ENCODE measurements at regions not wholly inside any gene's neighbourhood (a gene's known extent, or its start where the extent isn't known, plus 50 kb on each side); places are given as distances from the start of the nearest gene placed in this dataset.

- no peak overlapping the region for H3K4me3 ChIP-seq (ENCODE audit: low read depth, low read length)
- DNase-seq (ENCODE audit: low read depth): no peak
- no peak for TF ChIP-seq CTCF (IDR thresholded peaks at IDR 0.05; ENCODE audit: insufficient read depth, low read length)
These were observed 173.6 kb upstream of the PDE1C start for GRCh38 chr7:32243687-32244290.

GRCh38 chr7:32242436-32242835 is 172.2 kb upstream of the PDE1C start:
- no peak for DNase-seq (ENCODE audit: low read depth)
- TF ChIP-seq CTCF (IDR thresholded peaks at IDR 0.05; ENCODE audit: insufficient read depth, low read length): no peak
- no peak overlapping the region for H3K4me3 ChIP-seq (ENCODE audit: low read depth, low read length)

GRCh38 chr7:32241636-32242035 is 171.4 kb upstream of the PDE1C start:
- no peak overlapping the region for H3K4me3 ChIP-seq (ENCODE audit: low read depth, low read length)
- no peak for TF ChIP-seq CTCF (IDR thresholded peaks at IDR 0.05; ENCODE audit: insufficient read depth, low read length)
- DNase-seq (ENCODE audit: low read depth): no peak

GRCh38 chr7:32239764-32240163 is 169.6 kb upstream of the PDE1C start:
- no peak for TF ChIP-seq CTCF (IDR thresholded peaks at IDR 0.05; ENCODE audit: insufficient read depth, low read length)
- no peak overlapping the region for H3K4me3 ChIP-seq (ENCODE audit: low read depth, low read length)
- no peak for DNase-seq (ENCODE audit: low read depth)

GRCh38 chr7:32228601-32229000 is 158.4 kb upstream of the PDE1C start:
- no peak for DNase-seq (ENCODE audit: low read depth)
- no peak for TF ChIP-seq CTCF (IDR thresholded peaks at IDR 0.05; ENCODE audit: insufficient read depth, low read length)
- no peak overlapping the region for H3K4me3 ChIP-seq (ENCODE audit: low read depth, low read length)

GRCh38 chr7:32227746-32228145 is 157.5 kb upstream of the PDE1C start:
- H3K4me3 ChIP-seq (ENCODE audit: low read depth, low read length): no peak overlapping the region
- TF ChIP-seq CTCF (IDR thresholded peaks at IDR 0.05; ENCODE audit: insufficient read depth, low read length): no peak

GRCh38 chr7:32224276-32224675 is 154.1 kb upstream of the PDE1C start:
- no peak overlapping the region for H3K4me3 ChIP-seq (ENCODE audit: low read depth, low read length)
- no peak for DNase-seq (ENCODE audit: low read depth)
- no peak for TF ChIP-seq CTCF (IDR thresholded peaks at IDR 0.05; ENCODE audit: insufficient read depth, low read length)

More at GRCh38 chr7:32227746-32228145, 157.5 kb upstream of the PDE1C start:
- DNase-seq (ENCODE audit: low read depth): no peak

Data from fibroblast of the aortic adventitia (primary cell).